8988T (cell line): ENCODE measurements at regions not wholly inside any gene's neighbourhood (a gene's known extent, or its start where the extent isn't known, plus 50 kb on each side); places are given as distances from the start of the nearest gene placed in this dataset.

Experiments
- DNase-seq: peaks from one replicate; pipeline ENCODE4 v3.0.0; 2011

GRCh38 chr7:28296571-28297483 is 115.5 kb upstream of the CREB5 start:
- no peak for DNase-seq

GRCh38 chr7:28297801-28298459 is 114.4 kb upstream of the CREB5 start:
- DNase-seq: no peak

DNA sequence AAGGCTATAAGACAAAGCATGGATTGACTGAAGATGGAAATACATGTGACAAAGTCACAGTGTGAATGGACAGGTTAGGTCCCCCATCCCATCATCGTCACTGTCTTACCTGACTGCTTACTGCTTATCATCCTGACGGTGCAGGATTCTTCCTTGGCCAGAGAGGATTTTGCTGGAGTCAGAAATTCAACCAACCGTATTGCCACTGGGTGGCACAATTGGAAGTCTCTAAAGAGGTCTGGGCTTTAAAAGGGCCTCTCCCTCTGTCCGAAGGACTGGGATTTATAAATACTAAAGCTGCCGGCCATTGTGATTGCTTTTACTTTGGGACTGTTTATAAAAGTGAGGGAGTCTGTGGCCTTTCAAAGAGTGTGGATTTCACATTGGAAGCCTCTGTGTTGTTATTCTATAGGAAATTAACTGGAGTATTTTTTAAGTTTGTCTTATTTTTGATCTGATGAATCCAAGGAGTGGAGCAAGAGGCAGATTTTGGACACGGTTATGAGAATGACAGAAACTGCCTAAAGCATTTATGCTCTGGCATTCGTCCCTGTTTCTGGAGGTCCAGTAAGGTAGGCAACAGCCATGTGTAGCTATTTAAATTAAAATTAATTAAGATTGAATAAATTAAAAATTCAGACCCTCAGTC is 113.3 kb upstream of the CREB5 start:
- no peak for DNase-seq

GRCh38 chr7:28299556-28299955 is 112.8 kb upstream of the CREB5 start:
- DNase-seq: no peak

DNA sequence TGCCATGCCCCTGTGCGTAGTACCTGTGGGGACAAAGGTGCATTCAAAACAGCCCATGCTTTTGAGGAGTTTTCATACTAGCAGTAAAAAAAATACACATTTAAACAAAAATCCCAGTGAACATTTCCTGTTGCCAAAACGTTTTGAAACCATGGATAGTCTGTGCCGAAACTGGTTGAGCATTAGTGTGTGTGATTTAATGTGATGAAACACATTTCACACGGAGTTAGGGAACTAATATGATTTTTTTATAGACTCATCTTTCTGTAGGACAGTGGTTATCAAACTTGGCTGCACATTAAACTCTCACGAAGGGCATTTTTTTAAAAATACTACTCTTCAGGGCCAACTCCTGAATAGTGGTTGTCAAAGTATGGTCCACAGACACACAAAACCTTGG is 111.8 kb upstream of the CREB5 start:
- no peak for DNase-seq

DNA sequence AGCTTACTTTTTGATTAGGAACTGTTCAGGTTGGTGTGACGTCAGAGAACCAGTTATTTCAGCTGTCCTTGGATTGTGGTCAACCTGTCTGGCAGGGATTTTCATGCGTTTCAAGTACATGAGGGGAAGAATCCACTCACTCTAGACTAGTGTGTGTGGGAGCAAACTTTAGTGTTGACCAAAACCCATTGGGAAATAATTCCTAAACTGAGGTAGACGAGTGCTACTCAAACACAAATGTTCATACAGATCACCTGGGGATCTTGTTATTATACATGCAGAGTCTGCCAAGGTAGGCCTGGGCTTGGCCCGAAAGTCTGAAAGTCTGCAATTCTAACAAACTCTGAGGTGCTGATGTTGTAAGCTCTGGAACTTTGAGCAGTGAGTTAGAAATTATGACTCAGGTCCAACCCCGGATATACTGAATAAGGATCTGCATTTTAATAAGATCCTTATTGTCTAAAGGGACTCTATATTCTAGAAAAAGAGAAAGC is 111.1 kb upstream of the CREB5 start:
- DNase-seq: no peak

DNA sequence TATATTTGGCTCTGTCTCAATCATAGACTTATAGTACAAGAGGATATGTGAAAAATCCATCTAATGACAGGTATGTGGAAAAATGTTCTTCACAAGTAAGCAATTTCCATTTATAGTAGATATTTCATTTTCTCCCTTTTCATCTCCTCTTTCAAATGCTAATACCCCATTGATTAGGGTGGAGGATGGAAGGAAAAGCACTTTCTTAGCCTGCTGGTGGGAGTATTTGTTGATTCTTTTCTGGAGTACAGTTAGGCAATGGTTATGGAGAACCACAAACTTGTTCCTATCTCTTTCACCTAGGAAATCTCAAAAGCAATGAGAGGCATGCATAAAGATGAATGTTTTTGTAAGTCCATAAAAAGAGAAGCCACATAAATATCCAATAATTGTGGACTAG is 108.0 kb upstream of the CREB5 start:
- DNase-seq: no peak

DNA sequence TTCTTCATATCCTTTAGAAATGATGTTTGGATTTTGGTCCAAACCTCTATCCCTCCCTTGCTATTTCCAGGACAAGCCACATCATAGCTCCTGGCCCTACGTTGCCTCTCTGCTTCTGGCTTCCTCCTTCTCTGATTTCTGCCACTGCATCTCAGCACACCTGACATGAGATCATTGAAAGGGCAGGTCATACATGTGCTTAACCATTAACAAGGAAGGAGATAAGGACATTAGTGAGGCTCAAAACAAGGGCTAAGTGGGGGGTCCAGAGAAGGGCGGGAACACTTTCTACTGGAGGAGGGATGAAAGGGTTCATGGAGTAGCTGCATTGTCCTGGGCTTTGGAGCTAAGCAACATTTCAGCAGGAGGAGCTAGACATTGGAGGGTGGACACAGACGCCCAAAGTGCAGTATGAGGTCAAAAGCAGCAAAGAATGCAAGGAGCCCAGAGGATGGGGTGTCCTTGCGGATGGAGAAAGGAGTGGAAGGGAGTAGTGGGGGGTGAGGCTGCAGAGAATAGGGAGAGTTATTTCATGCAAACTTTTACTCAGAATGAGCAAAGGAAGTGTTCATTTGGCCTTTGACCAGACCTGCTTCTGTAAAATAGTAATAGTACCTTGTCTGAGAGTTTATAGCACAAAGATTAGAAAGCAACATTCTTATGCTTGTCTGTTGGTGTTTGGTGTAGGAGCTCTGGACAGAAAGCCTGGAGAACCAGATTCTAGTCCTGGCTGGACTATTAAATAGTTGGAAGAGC is 102.4 kb upstream of the CREB5 start:
- no peak for DNase-seq

DNA sequence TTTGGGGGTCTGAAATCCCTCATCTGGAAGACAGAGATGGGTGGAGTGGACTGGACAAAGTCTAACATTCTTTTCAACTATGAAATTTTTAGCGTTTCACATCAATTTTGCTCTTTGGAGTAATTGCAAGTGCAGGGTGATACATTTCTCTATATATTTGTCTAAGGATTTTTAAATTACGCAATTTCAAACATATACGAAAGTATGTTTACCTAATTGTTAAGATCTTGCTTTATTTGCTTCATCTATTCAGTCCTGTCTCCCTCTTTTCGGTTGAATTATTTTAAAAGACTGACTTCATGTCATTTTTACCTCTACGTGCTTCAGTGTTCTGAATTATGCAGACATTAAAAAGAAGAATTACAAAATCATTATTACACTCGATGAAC is 101.9 kb upstream of the CREB5 start:
- DNase-seq: no peak

DNA sequence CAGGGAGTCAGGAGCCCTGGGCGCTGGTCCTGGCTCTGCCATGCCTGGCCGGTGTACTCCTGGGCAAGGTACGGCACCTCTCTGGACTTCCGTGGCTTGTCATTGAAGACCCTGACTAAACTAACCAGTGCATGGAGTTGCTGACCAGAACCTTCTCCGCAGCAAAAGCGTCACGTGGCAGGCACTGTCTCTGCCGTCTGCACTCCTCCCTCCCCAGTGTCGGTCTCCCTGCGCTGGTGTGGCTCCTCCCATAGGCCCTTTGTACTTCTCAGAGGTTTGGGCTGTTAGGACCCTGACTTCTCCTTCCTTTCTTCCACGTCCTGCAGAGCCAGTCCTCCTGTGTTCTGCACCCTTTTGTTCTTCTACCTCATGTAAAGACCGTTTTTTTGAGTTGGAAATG is 100.6 kb upstream of the CREB5 start:
- DNase-seq: no peak

GRCh38 chr7:28312948-28313347 is 99.4 kb upstream of the CREB5 start:
- no peak for DNase-seq

DNA sequence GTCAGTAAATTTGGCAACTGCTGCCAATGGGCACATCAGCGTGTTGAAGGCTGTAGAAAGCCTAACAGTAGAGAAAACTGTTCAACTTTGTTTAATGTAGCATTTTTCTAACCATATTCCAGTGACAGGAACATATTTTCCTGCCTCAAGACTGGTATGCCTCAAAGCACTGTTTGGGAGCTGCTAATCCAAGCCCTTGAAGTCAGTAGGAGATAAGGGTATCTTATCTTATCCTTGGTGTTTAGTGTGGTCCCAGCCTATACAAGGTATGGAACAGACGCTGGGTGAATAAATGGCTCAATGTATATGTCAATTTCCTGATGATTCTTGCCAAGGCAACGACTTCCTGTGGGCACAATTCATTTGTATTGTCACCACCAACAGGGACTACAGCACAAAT is 97.5 kb upstream of the CREB5 start:
- DNase-seq: no peak

DNA sequence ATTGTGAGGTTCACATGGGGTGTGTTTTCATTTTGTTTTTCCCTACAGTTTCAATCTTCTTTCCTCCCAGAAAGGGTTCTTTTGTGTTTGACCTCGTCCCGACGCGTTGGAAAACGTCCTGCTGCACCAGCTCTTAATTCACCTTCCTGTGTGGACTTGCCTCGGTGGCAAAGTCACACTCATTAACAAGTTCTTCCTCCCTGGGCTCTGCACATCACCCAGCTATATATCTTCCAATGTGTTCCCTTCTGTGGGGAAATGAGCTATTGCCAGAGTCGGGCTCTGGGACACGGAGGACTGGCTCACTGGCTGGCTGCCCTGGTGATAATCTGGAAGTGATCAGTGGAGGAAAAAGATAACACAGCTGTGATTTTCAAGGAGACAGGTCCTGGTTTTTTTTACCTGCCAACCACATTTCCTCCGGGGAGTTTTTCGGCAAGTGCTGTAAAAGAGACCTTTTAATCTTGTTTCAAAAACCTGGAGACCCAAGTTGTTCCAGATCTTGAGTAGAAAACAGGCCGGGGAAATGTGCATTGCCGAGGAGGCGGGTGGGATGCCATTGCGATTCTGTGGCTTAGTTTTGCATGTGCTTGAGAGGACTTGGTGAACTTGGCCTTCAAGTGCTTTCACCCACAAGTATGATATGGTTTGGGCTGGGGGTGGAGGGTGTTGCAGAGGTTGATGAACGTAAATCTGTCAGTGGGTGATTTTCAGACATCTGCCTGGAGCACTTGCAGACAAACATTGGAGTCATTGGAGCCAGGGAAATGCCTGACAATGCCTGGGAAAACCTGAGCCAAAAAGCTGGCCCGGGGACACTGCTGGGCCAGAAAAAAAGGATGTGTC is 96.5 kb upstream of the CREB5 start:
- DNase-seq: no peak

GRCh38 chr7:28316489-28316888 is 95.8 kb upstream of the CREB5 start:
- DNase-seq: no peak

DNA sequence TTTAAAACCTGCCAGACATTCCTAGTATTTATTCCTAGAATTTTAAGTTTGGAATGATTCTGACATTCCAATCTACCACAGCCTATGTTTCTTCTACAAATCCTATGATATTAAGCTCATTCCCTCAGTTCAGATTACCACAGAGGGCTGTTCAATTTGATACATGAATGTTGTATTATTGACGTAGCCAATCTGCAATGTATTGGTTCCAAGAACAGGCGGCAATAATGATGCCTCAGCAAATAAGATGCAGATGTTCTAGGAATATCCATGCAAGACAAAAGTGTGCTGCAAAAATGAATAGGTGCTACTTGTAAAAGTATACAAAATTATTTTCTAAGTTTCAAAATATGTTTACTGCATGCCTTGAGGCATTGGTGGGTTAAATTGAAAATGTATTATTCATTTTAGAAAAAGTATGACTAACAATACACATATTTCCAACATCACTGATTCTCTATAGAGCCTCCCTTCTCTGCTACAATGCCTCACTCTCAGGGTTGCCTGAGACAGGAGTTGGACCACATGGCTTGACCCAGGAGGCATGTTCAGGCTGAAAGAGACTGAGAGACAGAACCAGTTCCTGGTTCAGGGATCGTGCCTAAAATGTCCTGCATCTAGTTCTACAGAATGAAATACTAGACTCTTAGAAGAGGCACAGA is 94.1 kb upstream of the CREB5 start:
- DNase-seq: no peak

DNA sequence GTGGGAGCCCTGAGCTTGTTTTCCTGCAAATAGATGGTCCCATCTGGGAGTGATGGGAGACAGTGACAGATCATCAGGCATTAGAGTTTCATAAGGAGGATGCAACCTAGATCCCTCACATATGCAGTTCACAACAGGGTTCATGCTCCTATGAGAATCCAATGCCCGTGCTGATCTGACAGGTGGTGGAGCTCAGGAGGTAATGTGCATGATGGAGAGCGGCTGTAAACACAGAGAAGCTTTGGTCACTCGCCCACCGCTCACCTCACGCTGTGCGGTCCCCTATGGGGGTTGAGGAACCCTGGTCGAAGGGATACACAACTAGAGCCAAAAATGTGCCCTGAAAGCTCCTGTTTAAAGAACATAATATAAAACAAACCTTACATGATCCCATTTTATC is 88.5 kb upstream of the CREB5 start:
- DNase-seq: no peak

GRCh38 chr7:28328146-28328545 is 84.2 kb upstream of the CREB5 start:
- no peak for DNase-seq

- no peak for DNase-seq
Observed at GRCh38 chr7:28328822-28329660, 83.3 kb upstream of the CREB5 start.

DNA sequence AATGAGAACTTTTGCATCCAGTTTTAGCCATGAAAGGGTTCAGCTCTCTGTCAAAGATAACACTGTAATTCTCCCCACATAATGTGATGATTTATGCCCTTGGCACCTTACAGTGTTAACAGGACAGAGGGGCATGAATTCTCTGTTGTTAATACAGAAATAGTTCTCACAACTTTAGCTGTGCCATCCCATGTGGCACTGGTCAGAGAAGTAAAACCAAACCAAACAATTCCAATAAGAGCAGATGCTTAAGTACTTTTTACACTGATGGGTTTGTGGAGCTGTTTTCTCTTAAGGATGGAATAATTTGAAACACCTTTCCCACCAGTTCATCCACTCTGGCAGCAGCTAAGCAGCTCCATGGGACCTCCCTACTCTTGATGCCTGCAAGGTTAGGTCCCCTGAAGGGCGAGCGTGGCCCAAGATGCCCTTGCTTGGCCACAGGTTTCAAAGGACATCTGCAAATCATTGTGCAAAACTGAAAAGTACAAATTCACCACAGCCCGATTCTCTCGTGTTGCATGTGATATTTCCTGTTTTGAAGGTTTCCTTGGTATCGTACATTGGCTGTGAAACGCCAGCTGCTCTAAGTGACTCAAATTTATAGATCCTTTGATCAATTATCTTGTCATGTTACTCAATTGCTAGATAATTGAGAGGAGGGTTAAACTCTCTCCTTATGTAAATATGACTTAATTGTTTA is 82.5 kb upstream of the CREB5 start:
- DNase-seq: no peak
